ENCODE measurements at regions not wholly inside any gene's neighbourhood (a gene's known extent, or its start where the extent isn't known, plus 50 kb on each side); places are given as distances from the start of the nearest gene placed in this dataset.

- TF ChIP-seq TAF1 (IDR thresholded peaks at IDR 0.05; ENCODE audit: borderline replicate concordance, low read depth, low read length), result no peak
- TF ChIP-seq POLR2A (IDR thresholded peaks at IDR 0.05; ENCODE audit: low read depth, low read length), result no peak
- no peak for TF ChIP-seq POLR2AphosphoS5 (IDR thresholded peaks at IDR 0.05; ENCODE audit: low read depth, low read length)
Measured at GRCh38 chr3:59528251-59528650, 478.4 kb upstream of the CFAP20DC start.

Data from GM12892 (cell line).